GM18499 (cell line): ENCODE measurements at regions not wholly inside any gene's neighbourhood (a gene's known extent, or its start where the extent isn't known, plus 50 kb on each side); places are given as distances from the start of the nearest gene placed in this dataset.
"Not testable (repeated sequence)": the region's sequence is repeated elsewhere in the genome, so short reads cannot be mapped to it uniquely, and the experiment has no call there.

Experiments
- ATAC-seq: cut with Tn5 transposase; IDR thresholded peaks from one replicate; pipeline ENCODE4 v1.9.1; 2021; ENCODE audit warnings: moderate number of reproducible peaks; ENCODE audit not compliant: insufficient read depth, unreplicated experiment

DNA sequence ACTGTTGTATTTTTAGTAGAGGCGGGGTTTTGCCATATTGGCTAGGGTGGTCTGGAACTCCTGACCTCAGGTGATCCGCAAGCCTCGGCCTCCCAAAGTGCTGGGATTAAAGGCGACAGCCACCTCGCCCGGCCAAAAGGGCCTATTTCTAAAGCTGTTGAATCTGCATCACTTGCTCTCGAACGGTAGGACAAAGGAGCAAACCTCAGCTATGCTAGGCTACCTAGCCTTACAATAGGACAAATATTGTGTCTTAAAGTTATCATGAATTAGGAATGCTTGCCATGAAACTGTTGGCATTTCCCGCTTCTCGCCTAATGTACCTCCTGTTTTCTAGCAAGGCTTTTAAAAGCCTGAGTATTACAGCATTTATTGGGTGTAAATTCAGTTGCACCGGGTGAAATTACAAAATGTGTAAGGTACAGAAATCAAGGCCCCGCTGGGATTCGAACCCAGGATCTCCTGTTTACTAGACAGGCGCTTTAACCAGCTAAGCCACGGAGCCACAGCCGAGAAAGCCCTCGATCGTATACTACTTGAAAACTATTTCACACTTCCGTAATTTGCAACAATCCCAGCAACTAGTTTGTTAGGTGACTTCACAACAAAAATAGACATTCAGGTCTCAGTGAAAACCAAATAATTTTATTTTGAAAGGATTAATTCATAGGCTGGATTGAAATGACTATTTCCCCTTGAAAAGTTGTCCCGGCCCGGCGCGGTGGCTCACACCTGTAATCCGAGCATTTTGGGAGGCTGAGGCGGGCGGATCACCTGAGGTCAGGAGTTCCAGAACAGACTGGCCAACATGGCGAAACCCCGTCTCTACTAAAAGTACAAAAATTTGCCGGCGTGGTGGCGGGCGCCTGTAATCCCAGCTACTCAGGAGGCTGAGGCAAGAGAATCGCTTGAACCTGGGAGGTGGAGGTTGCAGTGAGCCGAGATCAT, 211.6 kb upstream of the ZNF184 start:
- no peak for ATAC-seq

DNA sequence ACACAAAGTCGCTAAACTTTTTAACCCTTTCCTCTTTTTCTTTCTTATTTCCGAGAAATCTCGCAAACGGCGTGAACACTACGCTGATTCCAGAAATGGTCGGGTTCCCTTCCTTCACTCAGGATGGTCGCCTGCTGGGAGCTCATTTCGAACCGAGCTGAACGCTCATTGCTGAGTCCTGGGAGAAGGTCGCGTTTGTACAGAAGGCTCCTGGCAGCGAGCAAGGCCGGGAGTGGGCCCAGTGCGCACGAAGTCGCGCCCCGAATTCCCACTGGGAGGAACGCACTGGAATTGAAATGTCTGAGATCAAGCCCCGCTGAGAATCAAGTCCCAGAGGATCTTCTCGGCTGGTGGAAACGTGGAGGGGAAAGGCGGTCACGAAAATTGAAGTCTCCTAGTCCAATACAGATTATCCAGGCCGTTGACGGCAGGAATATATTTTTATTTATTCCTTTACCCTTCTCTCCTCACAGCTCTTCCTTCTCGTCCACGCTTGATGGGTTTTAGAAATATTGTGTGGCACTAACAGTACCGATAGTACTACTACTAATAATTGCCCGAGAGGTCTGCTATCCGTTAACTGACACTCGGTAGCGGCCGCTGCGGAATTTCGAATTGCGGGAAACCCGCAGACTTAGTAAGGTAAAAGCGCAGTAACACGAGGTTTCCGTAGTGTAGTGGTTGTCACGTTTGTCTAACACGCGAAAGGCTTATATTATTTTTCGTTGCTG, 207.2 kb upstream of the ZNF184 start:
- ATAC-seq, result no peak

DNA sequence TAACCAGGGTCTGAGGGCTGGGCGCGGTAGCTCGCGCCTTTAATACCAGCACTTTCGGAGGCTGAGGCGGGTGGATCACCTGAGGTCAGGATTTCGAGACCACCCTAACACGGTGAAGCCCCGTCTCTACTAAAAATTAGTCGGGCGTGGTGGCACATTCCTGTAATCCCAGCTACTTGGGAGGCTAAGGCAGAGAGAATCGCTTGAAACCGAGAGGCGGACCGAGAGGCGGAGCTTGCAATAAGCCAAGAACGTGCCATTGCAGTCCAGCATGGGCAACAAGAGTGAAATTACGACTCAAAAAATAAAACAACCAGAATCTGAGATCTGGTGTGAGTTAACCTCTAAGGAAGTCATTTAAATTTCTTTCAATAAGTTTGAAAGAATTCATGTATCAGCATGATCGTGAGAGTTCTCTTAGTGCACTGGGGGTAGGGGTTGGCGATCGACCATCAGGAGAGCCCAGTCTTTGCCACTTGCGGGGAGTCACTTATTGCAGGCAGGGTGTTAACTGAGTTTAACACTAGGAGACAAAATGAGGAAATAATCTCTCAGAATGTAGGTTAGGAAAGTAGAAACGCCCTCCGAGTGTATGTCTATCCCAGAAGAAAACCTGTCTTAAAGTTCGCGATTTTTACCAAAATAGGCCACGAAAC, 206.5 kb upstream of the ZNF184 start:
- no peak for ATAC-seq

DNA sequence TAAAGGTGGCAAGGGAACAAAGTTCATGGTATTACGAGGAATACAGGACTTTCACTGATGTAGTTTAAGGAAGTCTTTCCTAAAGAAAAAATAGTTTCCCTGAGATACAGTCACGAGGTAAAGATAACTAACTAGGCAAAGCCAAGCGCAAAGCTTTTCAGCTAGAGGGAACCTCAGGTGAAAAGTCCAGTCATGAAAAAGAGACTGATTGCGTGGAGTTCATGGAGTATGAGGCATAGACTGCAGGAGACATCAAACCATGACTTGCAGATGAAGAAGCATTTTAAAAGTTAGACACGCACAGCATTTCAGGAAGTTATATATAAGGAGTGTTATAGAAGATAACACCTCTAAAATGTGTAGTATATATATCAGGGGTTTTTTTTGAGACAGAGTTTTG, 205.6 kb upstream of the ZNF184 start:
- ATAC-seq, result no peak

DNA sequence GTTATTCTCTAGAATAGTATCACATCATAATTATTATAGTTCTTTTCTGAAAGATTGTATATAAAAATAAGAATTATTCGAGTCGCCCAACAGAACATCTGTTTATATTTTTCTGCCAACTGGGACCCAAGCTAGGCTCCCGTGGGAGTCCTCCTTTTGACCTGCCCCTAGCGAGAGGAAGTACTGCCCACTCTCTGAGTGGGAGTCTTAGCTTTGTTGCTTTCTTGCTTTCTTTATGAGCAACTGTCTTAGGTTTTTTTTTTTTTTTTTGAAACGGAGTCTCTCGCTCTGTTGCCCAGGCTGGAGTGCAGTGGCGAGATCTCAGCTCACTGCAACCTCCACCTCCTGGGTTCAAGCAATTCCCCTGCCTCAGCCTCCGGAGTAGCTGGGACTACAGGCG, 202.0 kb upstream of the ZNF184 start:
- ATAC-seq, result no peak

DNA sequence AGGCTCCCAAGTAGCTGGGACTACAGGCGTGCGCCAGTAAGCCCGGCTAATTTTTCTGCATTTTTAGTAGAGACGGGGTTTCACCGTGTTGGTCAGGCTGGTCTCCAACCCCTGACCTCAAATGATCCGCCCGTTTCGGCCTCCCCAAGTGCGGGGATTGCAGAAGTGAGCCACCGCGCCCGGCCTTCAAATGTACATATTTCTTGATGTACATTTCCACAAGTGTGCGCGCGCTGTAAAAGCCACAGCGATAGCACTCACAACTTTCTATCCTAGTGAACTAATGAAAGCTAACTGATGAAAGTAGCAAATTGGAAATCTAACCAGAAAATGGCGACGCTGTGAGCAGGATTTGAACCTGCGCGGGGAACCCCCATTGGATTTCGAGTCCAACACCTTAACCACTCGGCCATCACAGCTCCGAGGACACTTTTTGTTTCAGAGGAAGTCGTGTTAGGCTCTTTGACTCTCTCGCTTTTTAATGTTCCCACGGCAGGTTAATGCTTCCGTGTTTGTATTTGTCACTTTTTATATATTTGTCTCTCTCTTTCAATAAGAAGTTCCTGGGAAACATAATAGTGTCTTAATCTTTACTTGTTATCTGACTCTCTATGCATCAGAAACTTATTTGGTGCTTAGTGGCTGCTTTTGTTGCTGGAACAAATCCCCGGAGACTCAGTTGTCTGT, 199.4 kb upstream of the ZNF184 start:
- ATAC-seq, result peak; percentile 40

DNA sequence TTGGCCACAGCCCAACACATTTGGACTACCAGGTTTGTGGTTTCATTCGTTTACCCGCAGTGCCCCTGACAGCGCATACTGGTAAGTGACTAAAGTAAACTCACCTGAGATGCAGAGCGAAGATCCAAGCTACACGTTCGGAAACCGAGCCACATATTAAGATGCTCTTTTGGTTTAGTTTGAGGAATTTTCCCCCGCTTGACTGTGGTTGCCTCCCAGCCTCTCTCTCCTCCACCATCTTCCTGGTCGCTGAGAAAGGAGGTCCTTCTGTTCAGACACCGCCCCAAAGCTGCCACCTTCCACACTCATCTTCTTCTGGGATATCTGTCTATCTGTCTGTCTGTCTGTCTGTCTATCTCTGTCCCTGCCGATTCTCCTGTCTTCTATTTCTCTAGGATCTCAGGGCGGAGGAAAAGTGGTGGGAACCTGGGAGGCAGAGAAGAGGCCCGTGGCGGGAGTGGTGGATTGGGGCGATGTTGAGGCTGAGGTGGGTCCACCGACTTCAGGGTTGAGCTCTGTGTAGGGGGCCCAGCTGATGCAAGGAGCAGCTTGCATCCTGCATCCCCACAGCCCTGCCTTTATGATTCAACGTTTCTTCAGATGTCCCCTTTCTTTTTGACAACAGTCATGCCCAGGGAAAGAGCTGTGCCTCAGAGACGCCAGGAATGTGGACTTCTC, 196.9 kb upstream of the ZNF184 start:
- ATAC-seq, result no peak

DNA sequence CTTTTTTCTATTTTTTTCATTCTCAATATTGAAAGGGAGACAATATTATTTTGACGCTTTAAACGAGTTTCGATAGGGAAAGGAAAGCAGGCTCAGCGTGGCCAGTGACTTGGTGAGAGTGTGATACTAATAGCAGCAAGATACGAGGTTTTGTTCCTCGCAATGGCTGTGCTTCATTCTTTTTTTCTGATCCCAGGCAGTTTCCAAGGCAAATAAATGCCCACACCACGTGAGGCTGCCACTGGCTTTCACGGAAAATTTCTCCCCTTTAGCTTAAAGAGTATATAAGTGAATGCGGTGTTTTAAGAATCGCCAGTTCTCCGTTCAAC, 196.4 kb upstream of the ZNF184 start:
- ATAC-seq, result no peak

DNA sequence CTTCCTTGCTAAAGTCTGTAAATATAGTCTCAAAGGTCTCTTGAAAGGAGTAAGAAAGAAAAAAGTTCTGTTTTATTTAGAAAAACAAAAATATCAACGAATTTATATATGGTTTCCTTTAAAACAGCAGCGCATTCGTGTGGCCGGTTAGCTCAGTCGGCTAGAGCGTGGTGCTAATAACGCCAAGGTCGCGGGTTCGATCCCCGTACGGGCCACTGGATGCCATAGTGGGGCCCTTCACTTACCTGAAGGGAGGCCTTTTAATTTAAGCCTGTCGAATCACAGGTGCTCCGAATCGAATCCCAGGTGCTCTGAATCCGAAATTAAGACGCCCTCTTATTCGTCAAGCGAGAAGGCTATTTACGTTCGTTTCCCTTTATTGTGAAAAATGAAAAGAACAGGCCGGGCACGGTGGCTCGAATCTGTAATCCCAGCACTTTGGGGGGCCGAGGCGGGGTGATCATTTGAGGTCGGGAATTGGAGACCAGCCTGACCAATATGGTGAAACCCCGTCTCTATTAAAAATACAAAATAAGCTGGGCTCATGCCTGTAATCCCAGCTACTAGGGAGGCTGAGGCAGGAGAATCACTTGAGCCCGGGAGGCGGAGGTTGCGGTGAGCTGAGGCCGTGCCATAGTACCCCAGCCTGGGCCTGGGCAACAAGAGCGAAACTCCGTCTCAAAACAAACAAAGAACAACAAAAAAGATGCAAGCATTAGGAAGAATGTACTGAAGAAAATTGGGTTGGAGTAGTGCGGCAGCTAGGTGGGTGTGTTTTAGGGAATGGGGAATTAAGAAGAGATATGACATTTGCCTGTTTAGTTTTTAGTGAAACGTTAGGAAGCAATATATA, 195.8 kb upstream of the ZNF184 start:
- no peak for ATAC-seq

DNA sequence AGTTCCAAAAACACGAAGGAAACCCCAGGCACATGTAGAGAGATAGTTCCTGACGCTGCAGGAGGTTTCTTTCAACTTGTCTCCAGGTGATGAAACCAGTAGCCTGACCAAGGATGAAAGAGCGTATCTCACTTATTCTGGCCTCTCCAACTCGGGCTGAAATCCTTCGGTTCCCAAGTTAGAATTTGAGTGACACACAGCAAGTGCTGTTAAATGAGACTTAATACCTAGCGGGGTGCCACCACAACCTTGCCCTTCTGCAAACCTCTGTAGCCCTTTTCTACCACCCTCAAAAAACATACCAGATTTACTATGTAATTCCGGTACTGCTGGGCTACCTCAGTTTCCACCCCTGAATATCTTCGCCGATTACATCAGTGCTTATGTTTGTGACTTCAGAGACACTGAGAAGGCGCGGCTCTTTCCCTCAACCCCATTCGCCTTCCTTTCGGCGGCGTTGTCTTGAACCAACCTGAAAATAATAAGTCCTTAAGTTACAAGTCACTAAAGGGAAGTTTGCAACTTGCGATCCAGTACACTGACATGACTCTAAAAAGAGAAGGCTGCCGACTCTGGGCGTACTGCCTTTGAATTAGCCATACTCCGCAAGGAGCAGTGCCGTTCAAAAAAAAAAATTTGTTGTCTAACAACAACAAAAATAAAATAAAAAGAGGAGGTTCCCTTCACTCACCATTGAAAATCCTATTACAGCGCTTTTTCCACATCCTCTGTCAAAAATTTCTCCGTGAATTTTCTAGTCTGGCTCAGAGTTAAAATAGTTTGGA, 194.9 kb upstream of the ZNF184 start:
- ATAC-seq, result no peak

DNA sequence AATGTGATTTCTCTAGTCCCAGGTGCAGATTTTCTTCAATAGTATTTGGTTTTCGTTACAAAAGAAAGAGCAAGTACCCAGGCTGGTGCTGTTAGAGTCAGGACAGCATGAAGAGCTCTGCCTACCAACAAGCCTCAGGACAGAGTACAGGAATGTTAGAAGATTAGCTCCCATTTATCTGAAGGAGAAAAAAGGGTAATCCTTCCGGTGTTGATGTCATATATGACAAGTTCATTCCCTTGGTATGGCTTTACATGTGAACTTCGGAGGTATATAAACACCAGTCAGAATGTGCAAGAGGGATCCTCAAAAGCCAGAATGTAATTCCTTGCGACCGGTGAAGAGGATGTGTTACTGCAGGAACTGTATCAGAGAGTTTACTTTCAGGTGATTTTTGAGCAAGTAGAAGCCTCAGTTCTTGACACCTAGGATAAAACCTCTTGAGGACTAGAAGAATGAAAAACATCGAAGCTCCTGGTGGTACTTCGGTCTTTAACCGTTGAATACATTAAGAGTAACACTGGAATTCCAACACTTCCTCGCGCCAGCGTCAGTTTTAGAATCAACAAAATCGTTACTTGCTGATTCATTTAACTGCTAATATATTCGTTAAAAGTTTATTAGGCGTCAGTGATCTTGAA, 194.2 kb upstream of the ZNF184 start:
- no peak for ATAC-seq

DNA sequence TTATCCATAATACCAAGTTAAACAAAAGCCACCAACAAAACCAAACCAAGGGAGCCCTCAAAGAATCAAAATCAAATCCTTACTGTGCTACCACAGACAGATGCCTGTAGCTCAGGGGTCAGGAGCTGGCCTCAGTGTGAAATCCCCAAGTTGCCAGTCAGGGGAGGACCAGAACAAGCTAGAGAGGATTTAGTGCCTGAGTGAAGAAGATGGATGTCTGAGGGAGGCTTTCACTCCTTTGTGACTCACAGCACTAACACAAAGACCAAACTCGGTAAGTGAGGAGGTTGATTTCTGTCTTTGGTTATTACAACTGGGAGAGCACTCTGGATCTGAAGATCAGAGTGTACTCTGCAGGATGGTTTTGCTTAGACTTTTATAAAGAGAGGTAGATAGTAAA, 189.9 kb upstream of the ZNF184 start:
- ATAC-seq, result no peak

DNA sequence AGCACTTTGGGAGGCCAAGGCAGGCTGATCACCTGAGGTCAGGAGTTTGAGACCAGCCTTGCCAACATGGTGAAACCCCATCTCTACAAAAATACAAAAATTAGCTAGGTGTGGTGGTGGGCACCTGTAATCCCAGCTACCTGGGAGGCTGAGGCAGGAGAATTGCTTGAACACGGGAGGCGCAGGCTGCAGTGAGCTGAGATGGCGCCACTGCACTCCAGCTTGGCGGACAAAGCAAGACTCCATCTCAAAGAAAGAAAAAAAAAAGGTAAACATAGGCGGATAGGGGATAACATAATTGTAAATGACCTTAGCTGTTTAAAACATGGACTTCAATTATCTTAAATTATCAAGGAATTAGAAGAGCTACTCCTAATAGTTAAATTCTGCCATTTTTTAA, 189.3 kb upstream of the ZNF184 start:
- not testable (repeated sequence) for ATAC-seq

DNA sequence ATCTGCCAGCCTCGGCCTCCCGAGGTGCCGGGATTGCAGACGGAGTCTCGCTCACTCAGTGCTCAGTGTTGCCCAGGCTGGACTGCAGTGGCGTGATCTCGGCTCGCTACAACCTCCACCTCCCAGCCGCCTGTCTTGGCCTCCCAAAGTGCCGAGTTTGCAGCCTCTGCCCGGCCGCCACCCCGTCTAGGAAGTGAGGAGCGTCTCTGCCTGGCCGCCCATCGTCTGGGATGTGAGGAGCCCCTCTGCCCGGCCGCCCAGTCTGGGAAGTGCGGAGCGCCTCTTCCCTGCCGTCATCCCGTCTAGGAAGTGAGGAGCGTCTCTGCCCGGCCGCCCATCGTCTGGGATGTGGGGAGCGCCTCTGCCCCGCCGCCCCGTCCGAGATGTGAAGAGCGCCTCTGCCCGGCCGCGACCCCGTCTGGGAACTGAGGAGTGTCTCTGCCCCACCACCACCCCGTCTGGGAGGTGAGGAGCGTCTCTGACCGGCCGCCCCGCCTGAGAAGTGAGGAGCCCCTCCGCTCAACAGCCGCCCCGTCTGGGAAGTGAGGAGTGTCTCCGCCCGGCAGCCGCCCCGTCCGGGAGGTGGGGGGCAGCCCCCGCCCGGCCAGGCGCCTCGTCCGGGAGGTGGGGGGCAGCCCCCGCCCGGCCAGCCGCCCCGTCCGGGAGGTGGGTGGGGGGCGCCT, 180.4 kb upstream of the ZNF184 start:
- not testable (repeated sequence) for ATAC-seq

DNA sequence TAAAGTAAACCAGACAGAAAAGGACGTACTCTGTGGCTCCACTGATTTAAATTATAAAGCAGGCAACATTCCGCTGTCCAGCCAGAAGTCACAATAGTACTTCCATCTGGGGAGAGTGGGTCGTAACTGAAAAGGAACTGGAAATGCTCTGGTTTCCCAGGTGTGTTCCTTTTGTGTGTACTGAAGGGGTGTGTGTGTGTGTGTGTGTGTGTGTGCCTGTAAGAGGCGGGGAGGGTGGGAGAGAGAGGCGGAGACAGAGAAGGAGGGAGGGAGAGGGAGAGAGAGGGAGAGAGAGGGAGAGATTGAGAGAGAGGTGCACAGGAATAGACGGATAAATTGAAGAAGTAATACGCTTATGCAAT, 178.4 kb upstream of the ZNF184 start:
- no peak for ATAC-seq

DNA sequence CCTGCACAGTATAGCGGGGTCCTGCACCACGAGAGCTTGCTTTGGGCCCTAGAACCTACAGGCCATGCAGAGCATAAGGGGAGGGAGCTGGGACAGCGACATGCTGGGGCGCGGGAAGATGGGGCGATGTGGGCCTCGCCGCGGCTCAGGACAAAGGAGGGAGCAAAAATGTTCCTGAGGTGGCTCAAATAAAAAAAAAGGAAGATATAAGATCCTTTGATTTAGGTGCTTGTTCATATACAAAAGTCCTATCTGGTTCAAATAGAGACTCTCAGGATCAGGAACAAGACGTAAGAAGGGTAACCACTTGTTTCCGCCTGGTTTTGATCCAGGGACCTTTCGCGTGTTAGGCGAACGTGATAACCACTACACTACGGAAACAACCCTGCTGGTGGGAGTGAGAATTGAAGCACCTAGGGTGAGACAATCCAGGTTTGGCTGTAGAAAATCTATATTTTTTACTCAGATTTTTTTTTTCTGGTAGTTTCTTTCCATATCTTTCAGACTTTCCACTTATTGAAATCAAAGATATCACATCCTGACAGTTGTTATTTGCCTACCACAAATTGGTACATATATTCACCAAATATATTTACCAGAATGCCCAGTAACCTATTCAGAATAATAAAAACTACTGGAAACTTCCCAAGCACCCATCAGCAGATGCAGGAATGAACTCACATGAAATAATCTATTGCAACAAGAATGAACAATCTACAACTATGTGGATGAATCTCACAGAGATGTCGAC, 177.9 kb upstream of the ZNF184 start:
- ATAC-seq, result no peak

DNA sequence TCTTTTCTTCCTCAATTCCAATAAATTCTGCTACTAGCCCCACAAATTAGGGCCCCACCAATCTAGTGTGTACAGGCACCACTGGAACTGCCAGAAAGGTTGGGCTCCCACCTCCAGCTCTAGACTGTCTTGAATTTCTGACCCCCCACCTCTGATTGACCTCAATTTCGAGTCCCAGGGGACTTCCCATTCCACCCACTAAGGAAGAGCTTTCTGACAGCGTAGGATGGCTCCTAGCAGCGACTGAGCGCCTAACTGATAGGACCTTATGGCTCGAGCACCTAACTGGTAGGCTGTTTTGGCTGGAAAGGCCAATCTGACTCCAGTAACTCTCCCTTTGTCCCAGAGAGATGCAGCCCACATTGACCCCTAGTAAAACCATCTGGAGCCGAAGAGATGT, 171.6 kb upstream of the ZNF184 start:
- ATAC-seq, result no peak
